Limb (tissue), 2 donors: ENCODE measurements at regions not wholly inside any gene's neighbourhood (a gene's known extent, or its start where the extent isn't known, plus 50 kb on each side); places are given as distances from the start of the nearest gene placed in this dataset.

Experiments
- DNase-seq, 2 donors: peaks; one replicate each; pipeline ENCODE4 v3.0.0-alpha.2; 2016; ENCODE audit errors: extremely low spot score in 2 of 2

GRCh38 chr1:214823311-214824117 lies 220.5 kb downstream of the CENPF start:
- no peak for DNase-seq

- no peak for DNase-seq
Measured at GRCh38 chr1:214824763-214825162, 221.8 kb downstream of the CENPF start.

- no peak for DNase-seq
Measured at GRCh38 chr1:214826619-214827018, 223.6 kb downstream of the CENPF start.

DNA sequence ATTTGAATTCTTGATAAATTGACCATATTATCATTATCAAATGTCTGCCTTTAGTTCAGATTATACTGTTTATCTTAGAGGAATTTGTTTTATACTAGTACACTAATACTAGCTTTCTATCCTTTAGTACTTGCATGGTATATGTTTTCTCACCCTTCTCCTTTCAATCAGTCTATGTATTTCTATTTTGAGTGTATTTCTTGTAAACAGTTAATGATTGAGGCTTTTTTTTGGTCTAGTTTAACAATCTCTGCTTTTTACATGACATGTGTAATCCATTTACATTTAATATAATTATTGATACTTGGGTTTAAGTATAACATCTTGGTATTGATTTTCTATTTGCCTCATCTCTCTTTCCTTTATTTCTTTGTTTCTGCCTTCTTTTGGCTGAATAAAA lies 224.9 kb downstream of the CENPF start:
- no peak for DNase-seq

DNA sequence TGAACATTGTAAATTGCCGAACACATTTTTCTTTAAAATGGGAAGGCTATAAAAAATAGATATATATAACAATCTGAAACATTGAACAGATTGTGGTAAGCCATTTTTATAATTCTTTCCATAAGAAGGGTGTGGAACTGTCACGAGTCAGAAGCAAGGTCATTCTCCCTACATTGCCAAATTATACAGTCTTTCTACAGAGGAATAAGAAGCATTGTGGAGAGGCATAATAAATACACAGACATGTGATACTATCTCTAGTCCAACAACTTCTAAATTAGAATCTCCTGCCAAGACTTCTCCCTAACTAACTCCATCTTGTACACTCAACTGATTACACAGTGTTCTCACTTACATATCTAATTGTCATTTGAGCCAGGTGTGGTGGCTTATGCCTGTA lies 227.9 kb downstream of the CENPF start:
- DNase-seq, result no peak

GRCh38 chr1:214831956-214832355 lies 229.0 kb downstream of the CENPF start:
- no peak for DNase-seq

GRCh38 chr1:214833178-214833756 lies 230.3 kb downstream of the CENPF start:
- DNase-seq, result no peak

DNA sequence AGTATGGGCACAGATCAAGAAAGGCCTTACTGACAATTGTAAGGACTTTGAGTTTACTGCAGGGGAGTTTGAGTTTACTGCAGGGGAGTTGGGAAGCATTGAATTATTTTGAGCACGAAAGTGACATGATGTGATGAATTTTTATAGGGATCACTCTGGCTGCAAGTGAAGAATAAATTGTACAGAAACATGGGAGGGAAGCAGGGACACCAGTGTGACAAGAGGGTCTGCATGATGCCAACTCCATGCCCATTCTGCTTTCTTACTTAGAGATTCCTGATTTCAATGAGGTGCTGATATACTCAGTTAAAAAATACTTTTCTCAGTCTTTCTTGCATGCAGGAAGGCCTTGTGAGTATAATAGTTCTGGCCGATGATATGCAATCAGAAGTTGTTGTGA lies 234.4 kb downstream of the CENPF start:
- no peak for DNase-seq

- DNase-seq, result no peak
Measured at GRCh38 chr1:214838351-214838750, 235.4 kb downstream of the CENPF start.

DNA sequence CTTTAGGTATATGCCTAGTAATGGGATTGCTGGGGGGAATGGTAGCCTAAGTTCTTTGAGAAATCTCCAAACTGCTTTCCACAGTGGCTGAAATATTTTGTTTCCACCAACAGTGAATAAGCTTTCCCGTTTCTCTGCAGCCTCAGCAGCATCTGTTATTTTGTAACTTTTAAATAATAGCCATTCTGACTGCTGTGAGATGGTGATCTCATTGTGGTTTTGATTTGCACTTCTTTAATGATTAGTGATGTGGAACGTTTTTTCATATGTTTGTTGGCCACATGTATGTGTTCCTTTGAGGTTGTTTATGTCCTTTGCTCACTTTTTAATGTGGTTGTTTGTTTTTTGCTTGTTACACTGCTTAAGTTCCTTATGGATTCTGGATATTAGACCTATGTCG lies 237.4 kb downstream of the CENPF start:
- DNase-seq, result no peak

DNA sequence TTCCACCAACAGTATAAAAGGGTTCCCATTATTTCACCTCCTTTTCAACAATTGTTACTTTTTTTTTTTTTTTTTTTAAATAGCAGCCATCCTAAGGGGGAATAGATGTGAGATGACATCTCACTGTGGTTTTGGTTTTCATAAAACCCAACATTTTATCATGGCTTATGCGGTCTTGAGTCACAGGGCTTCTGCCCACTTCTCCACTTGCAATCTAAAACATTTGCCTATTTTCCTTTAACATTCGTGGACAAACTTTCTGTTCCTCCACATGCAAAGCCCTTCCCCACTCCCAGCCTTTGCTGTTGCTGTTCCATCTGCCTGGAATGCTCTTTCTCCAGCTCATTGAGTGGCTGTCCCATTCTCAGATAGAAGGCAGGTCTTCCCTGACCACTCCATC lies 239.7 kb upstream of the KCNK2 start:
- DNase-seq, result no peak

GRCh38 chr1:214843281-214843680 lies 239.3 kb upstream of the KCNK2 start:
- no peak for DNase-seq

DNA sequence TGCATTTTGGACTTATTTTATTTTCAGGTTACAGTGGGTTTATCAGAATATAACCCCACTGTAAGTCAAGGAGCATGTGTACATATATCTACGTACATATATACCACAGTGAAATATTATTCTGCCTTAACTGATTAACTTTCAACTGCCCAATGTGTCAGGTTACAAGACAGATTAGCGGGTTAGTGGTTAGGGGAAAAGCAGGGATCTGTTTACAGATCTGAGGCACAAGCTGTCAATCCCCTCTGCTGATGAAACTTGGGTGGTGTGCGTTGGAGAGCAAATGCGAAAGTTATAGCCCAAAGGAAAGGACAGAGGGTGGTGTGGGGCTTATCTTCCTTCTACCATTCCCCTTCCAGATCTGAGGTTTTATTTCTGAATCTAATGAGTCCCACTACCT lies 238.2 kb upstream of the KCNK2 start:
- no peak for DNase-seq

- no peak for DNase-seq
Measured at GRCh38 chr1:214846276-214846675, 236.3 kb upstream of the KCNK2 start.

GRCh38 chr1:214847071-214847810 lies 235.3 kb upstream of the KCNK2 start:
- peak in 1 of 2 donors; percentile 34 for DNase-seq

GRCh38 chr1:214848101-214848500 lies 234.4 kb upstream of the KCNK2 start:
- no peak for DNase-seq

GRCh38 chr1:214850432-214851050 lies 232.0 kb upstream of the KCNK2 start:
- DNase-seq, result no peak

DNA sequence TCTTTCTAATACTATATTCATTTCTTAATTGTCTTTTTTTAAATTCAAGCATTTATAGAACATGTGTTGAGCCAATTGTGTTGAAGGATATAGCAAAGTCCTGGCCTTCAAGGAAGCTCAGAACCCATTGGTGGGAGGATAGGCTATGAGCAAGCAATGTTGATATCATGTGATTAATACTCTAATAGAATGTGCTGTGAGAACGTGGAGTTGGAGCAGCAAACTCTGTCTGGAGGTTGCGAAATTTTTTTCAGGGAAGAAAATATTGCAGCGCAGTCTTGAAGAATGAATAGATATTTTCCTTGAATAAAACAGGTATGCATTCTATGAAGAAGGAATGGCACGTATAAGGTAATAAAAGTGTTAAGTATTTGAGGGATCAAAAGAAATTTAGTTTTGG lies 229.2 kb upstream of the KCNK2 start:
- DNase-seq, result no peak

GRCh38 chr1:214854126-214854875 lies 228.2 kb upstream of the KCNK2 start:
- DNase-seq, result no peak

DNA sequence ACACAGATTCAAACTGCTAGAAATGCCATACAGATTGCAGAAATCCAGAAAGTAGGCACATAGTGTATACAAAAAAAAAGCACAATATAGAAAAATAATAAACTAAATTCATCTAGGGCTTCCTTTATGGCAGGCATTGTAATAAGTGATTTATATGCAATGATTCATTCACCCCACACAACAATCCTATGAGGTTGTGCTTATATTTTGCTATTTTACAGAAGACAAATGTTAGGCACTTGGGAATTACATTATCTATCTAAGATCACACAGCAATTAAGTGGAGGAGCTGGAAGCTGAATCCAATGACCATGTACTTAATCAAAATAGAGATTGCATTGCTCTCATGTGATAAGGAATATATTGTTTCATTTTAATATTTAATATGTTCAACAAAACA lies 225.7 kb upstream of the KCNK2 start:
- DNase-seq, result no peak

DNA sequence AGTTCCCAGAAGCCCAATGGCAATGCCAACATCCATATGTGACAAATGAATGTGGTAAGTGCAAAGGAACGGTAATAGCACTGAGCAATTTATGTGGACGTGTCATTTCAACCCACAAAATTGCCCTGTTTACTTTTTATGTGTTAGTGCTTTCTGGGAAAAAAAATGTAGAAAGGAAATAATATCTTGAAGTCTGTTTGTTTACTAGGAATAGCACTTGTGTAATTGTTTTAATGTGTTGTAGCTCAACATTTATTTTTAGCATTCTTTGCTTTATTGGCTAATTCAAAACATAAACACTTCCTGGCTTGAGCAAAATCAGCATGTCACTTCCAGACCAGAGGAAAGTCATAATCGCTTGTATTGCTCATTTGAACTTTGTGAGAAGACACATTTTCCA lies 224.8 kb upstream of the KCNK2 start:
- DNase-seq, result no peak
